ENCODE measurements at regions not wholly inside any gene's neighbourhood (a gene's known extent, or its start where the extent isn't known, plus 50 kb on each side); places are given as distances from the start of the nearest gene placed in this dataset.

- H3K4me3 ChIP-seq (ENCODE audit: low read length), result no peak overlapping the region
- no peaks in the 10 kb centered on the region for H3F3A ChIP-seq (ENCODE audit: insufficient read depth, low read length)
- DNase-seq, result no peak
- no peak overlapping the region for H2AFZ ChIP-seq (ENCODE audit: low read length)
- no peak overlapping the region for H3K9ac ChIP-seq (ENCODE audit: low read length)
- no peaks in the 10 kb centered on the region for H3K36me3 ChIP-seq (replicated peaks; ENCODE audit: insufficient read depth, low read length)
- H3K9me2 ChIP-seq (replicated peaks; ENCODE audit: insufficient read depth, low read length), result no peaks in the 10 kb centered on the region
- no peak overlapping the region for H3K27ac ChIP-seq (ENCODE audit: low read length)
- H3K4me1 ChIP-seq (ENCODE audit: low read length), result no peaks in the 10 kb centered on the region
- no peak for TF ChIP-seq CTCF (IDR thresholded peaks at IDR 0.05; ENCODE audit: low read length)
- TF ChIP-seq EZH2 (optimal IDR thresholded peaks at IDR 0.05; ENCODE audit: low read depth, low read length), result no peak
- no peak for TF ChIP-seq EZH2phosphoT487 (IDR thresholded peaks at IDR 0.05; ENCODE audit: low read length)
- H3K79me2 ChIP-seq (ENCODE audit: low read length), result no peaks in the 10 kb centered on the region
- H3K4me2 ChIP-seq (ENCODE audit: low read depth, low read length), result no peak overlapping the region
- H3K27me3 ChIP-seq (replicated peaks; ENCODE audit: insufficient read depth, low read length), result peaks cover 70% of the 10 kb centered on the region
- no peaks in the 10 kb centered on the region for H3K9me3 ChIP-seq (replicated peaks; ENCODE audit: insufficient read depth, low read length)
- no peaks in the 10 kb centered on the region for H4K20me1 ChIP-seq (ENCODE audit: insufficient read depth, low read length)
These were observed 132.2 kb upstream of the FOXF1 start for GRCh38 chr16:86378128-86378527.

GRCh38 chr16:86378831-86379504 is 131.4 kb upstream of the FOXF1 start:
- no peak overlapping the region for H3K4me3 ChIP-seq (ENCODE audit: low read length)
- DNase-seq, result no peak
- H3K9ac ChIP-seq (ENCODE audit: low read length), result no peak overlapping the region
- H3K36me3 ChIP-seq (replicated peaks; ENCODE audit: insufficient read depth, low read length), result no peaks in the 10 kb centered on the region
- peaks cover 67% of the 10 kb centered on the region for H3K27me3 ChIP-seq (replicated peaks; ENCODE audit: insufficient read depth, low read length)
- no peaks in the 10 kb centered on the region for H3K9me2 ChIP-seq (replicated peaks; ENCODE audit: insufficient read depth, low read length)
- H2AFZ ChIP-seq (ENCODE audit: low read length), result no peak overlapping the region
- no peaks in the 10 kb centered on the region for H3F3A ChIP-seq (ENCODE audit: insufficient read depth, low read length)
- H3K4me2 ChIP-seq (ENCODE audit: low read depth, low read length), result no peak overlapping the region
- H4K20me1 ChIP-seq (ENCODE audit: insufficient read depth, low read length), result no peaks in the 10 kb centered on the region
- TF ChIP-seq EZH2 (optimal IDR thresholded peaks at IDR 0.05; ENCODE audit: low read depth, low read length), result no peak
- no peak for TF ChIP-seq EZH2phosphoT487 (IDR thresholded peaks at IDR 0.05; ENCODE audit: low read length)
- no peak for TF ChIP-seq CTCF (IDR thresholded peaks at IDR 0.05; ENCODE audit: low read length)
- no peaks in the 10 kb centered on the region for H3K79me2 ChIP-seq (ENCODE audit: low read length)
- H3K4me1 ChIP-seq (ENCODE audit: low read length), result no peaks in the 10 kb centered on the region
- H3K27ac ChIP-seq (ENCODE audit: low read length), result no peak overlapping the region
- H3K9me3 ChIP-seq (replicated peaks; ENCODE audit: insufficient read depth, low read length), result no peaks in the 10 kb centered on the region

- Histone ChIP-seq H3F3A (ENCODE audit: insufficient read depth, low read length) (no peaks in the 10 kb centered on the region), H3K4me1 (ENCODE audit: low read length) (no peaks in the 10 kb centered on the region), H4K20me1 (ENCODE audit: insufficient read depth, low read length) (no peaks in the 10 kb centered on the region), H3K27me3 (replicated peaks; ENCODE audit: insufficient read depth, low read length) (peaks cover 64% of the 10 kb centered on the region), H3K4me2 (ENCODE audit: low read depth, low read length) (no peak overlapping the region), H3K9me3 (replicated peaks; ENCODE audit: insufficient read depth, low read length) (no peaks in the 10 kb centered on the region), H3K9ac (ENCODE audit: low read length) (no peak overlapping the region), H2AFZ (ENCODE audit: low read length) (no peak overlapping the region), H3K27ac (ENCODE audit: low read length) (no peak overlapping the region), H3K4me3 (ENCODE audit: low read length) (no peak overlapping the region), H3K9me2 (replicated peaks; ENCODE audit: insufficient read depth, low read length) (no peaks in the 10 kb centered on the region), H3K79me2 (ENCODE audit: low read length) (no peaks in the 10 kb centered on the region), H3K36me3 (replicated peaks; ENCODE audit: insufficient read depth, low read length) (no peaks in the 10 kb centered on the region)
- TF ChIP-seq CTCF (IDR thresholded peaks at IDR 0.05; ENCODE audit: low read length), result no peak
- no peak for TF ChIP-seq EZH2phosphoT487 (IDR thresholded peaks at IDR 0.05; ENCODE audit: low read length)
- TF ChIP-seq EZH2 (optimal IDR thresholded peaks at IDR 0.05; ENCODE audit: low read depth, low read length), result no peak
- no peak for DNase-seq
These were observed 130.9 kb upstream of the FOXF1 start for GRCh38 chr16:86379505-86379846.
